ENCODE measurements at regions not wholly inside any gene's neighbourhood (a gene's known extent, or its start where the extent isn't known, plus 50 kb on each side); places are given as distances from the start of the nearest gene placed in this dataset.
"Not testable (repeated sequence)": the region's sequence is repeated elsewhere in the genome, so short reads cannot be mapped to it uniquely, and the experiment has no call there.

DNA sequence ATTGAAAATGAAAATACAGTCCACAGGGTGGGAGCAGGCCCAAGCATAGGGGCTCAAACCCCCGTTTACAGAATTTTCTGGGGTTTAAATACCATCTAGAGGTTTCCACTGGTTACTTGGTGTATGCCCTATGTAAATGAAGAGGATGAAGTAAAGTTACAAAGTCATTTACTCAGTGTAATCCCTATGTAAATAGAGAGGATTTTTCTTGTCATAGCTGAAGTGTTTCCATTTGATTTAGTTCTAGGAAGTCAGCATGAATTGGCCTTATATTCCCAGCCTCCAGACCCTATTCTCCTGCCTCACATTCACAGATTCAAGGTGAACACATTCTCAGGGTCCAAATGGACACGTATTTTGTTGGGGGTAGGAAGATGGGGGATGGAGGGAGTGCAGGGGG lies 141.7 kb upstream of the NFIA start:
- not testable (repeated sequence) for TF ChIP-seq CTCF, POLR2A, POLR2AphosphoS5 (IDR thresholded peaks at IDR 0.05)

Measured in breast epithelium (tissue), 3 donors.